ENCODE measurements at regions not wholly inside any gene's neighbourhood (a gene's known extent, or its start where the extent isn't known, plus 50 kb on each side); places are given as distances from the start of the nearest gene placed in this dataset.

DNA sequence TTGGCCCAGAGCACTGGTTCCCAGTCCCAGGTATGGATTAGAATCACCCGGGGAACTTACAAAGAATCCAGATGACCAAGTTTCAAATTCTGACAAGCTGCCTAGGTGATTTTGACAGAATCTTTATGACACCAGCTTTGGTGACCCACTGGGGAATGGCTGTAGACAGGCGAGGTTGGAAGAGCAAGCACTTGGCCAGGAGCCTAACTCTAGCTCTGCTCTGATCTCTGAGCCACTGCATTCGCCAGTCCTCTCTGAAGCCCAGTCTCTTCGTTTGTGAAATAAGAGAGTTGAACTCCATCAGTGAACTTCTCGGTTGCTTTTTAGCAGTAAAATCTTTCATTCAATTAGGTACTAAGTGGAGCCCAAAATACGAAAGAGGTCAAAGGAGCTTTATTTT lies 161.2 kb downstream of the VEGFA start:
- TF ChIP-seq, protein P1, sequence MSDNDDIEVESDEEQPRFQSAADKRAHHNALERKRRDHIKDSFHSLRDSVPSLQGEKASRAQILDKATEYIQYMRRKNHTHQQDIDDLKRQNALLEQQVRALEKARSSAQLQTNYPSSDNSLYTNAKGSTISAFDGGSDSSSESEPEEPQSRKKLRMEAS (IDR thresholded peaks at IDR 0.05; ENCODE audit: insufficient read depth, insufficient read length), result no peak
- TF ChIP-seq JUN (IDR thresholded peaks at IDR 0.05; ENCODE audit: borderline replicate concordance, insufficient read depth, insufficient read length, low read depth), result no peak
- Histone ChIP-seq H3K27ac (ENCODE audit: insufficient read depth, low read depth, low read length) (no peak overlapping the region), H3K4me1 (ENCODE audit: control insufficient read depth, extremely low read depth, insufficient read depth, low read length) (peaks cover 8% of the 10 kb centered on the region), H3K4me2 (ENCODE audit: insufficient read depth, low read length) (no peak overlapping the region), H3K27me3 (ENCODE audit: control insufficient read depth in 2 of 2, insufficient read depth in 2 of 2, low read length in 2 of 2) (no peaks in the 10 kb centered on the region), H3K36me3 (ENCODE audit: control insufficient read depth in 2 of 2, extremely low read depth in 1 of 2, insufficient read depth in 2 of 2, low read length in 2 of 2) (no peaks in the 10 kb centered on the region), H3K79me2 (ENCODE audit: control insufficient read depth, insufficient read depth, low read length) (no peaks in the 10 kb centered on the region), H3K4me3 (replicated peaks in 1 of 3; ENCODE audit: insufficient read depth in 1 of 3, low read depth in 1 of 3, low read length in 3 of 3) (no peak overlapping the region), H3K9ac (replicated peaks; ENCODE audit: extremely low read depth, insufficient read depth, low read length) (no peak overlapping the region), H4K20me1 (replicated peaks; ENCODE audit: control insufficient read depth, extremely low read depth, insufficient read depth, low read length) (no peaks in the 10 kb centered on the region), H2AFZ (ENCODE audit: low read depth, low read length) (no peak overlapping the region), H3K9me1 (replicated peaks; ENCODE audit: control insufficient read depth, extremely low read depth, insufficient read depth, low read length) (no peaks in the 10 kb centered on the region), H3K9me3 (replicated peaks; ENCODE audit: control insufficient read depth, insufficient read depth, low read length) (no peaks in the 10 kb centered on the region)
- ChIA-PET POLR2A (no interaction called here), CTCF (interaction anchor here (1.1 to 1.8 kb wide), 5 partner anchors 10 to 161 kb away, joined by 3 to 5 read pairs (median 4); partner anchors contain the start of gene VEGFA)
- intact Hi-C loops (cut with micrococcal nuclease), result no loop called here
- DNase-seq (ENCODE audit: low read depth, low spot score), result no peak
- FAIRE-seq, result no peak
- dilution Hi-C loops (cut with MboI; ENCODE audit: extremely low pct_ligation_motif_present, low sequenced_read_pairs), result no loop called here
- BruUV-seq (replicated peaks), result no TSS peak

DNA sequence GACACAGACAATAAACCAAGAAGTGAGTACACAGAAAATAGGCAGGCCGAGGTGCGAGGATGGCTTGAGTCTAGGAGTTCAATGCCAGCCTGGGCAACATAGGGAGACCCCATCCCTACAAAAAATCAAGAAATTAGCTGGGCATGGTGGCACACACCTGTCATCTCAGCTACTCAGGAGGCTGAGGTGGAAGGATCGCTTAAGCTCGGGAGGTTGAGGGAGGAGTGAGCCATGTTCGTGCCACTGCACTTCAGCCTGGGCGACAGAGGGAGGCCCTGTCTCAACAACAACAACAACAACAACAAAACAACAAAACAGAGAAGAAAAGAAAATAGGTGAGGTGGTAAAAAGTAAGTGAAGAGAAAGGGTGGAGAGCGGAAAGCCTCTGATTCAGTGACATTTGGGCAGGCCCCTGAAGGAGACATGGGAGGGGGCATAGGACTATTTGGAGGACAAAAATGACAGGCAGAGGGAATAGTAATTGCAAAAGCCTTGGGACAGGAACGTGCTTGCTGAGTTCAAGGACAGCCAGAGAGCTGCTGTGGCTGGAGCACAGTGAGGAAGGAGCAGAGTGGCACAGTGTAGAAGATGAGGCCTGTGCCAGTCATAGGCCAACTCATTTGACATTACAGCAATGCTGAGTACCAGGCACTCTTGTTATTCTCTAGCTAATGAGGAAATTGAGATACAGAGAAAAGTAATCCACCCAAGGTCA lies 160.6 kb downstream of the VEGFA start:
- no peak for FAIRE-seq
- Histone ChIP-seq H3K79me2 (ENCODE audit: control insufficient read depth, insufficient read depth, low read length) (no peaks in the 10 kb centered on the region), H3K27ac (ENCODE audit: insufficient read depth, low read depth, low read length) (no peak overlapping the region), H3K4me1 (ENCODE audit: control insufficient read depth, extremely low read depth, insufficient read depth, low read length) (peaks cover 8% of the 10 kb centered on the region), H3K4me3 (replicated peaks in 1 of 3; ENCODE audit: insufficient read depth in 1 of 3, low read depth in 1 of 3, low read length in 3 of 3) (no peak overlapping the region), H3K4me2 (ENCODE audit: insufficient read depth, low read length) (no peak overlapping the region), H3K36me3 (ENCODE audit: control insufficient read depth in 2 of 2, extremely low read depth in 1 of 2, insufficient read depth in 2 of 2, low read length in 2 of 2) (no peaks in the 10 kb centered on the region), H3K9me1 (replicated peaks; ENCODE audit: control insufficient read depth, extremely low read depth, insufficient read depth, low read length) (no peaks in the 10 kb centered on the region), H4K20me1 (replicated peaks; ENCODE audit: control insufficient read depth, extremely low read depth, insufficient read depth, low read length) (no peaks in the 10 kb centered on the region), H3K9me3 (replicated peaks; ENCODE audit: control insufficient read depth, insufficient read depth, low read length) (no peaks in the 10 kb centered on the region), H3K9ac (replicated peaks; ENCODE audit: extremely low read depth, insufficient read depth, low read length) (no peak overlapping the region), H2AFZ (ENCODE audit: low read depth, low read length) (no peak overlapping the region), H3K27me3 (ENCODE audit: control insufficient read depth in 2 of 2, insufficient read depth in 2 of 2, low read length in 2 of 2) (no peaks in the 10 kb centered on the region)
- BruUV-seq (replicated peaks), result no TSS peak
- intact Hi-C loops (cut with micrococcal nuclease) (no loop called here), dilution Hi-C loops (cut with MboI; ENCODE audit: extremely low pct_ligation_motif_present, low sequenced_read_pairs) (no loop called here)
- POLR2A ChIA-PET, result no interaction called here
- CTCF ChIA-PET, result interaction anchor here (1.1 to 1.8 kb wide), 4 partner anchors 10 to 161 kb away, joined by 3 to 5 read pairs (median 4); partner anchors contain the start of gene VEGFA
- no peak for DNase-seq (ENCODE audit: low read depth, low spot score)
- TF ChIP-seq, protein P2, sequence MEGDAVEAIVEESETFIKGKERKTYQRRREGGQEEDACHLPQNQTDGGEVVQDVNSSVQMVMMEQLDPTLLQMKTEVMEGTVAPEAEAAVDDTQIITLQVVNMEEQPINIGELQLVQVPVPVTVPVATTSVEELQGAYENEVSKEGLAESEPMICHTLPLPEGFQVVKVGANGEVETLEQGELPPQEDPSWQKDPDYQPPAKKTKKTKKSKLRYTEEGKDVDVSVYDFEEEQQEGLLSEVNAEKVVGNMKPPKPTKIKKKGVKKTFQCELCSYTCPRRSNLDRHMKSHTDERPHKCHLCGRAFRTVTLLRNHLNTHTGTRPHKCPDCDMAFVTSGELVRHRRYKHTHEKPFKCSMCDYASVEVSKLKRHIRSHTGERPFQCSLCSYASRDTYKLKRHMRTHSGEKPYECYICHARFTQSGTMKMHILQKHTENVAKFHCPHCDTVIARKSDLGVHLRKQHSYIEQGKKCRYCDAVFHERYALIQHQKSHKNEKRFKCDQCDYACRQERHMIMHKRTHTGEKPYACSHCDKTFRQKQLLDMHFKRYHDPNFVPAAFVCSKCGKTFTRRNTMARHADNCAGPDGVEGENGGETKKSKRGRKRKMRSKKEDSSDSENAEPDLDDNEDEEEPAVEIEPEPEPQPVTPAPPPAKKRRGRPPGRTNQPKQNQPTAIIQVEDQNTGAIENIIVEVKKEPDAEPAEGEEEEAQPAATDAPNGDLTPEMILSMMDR (IDR thresholded peaks at IDR 0.05; ENCODE audit: extremely low read depth in 1 of 2, insufficient read depth in 1 of 2, low read depth in 1 of 2, low read length in 2 of 2), result no peak
- no peak for TF ChIP-seq GATA2 (IDR thresholded peaks at IDR 0.05; ENCODE audit: insufficient read depth, insufficient read length, low read depth, low read length)
- TF ChIP-seq POLR2A (IDR thresholded peaks at IDR 0.05; ENCODE audit: low read depth, low read length), result no peak
- TF ChIP-seq, protein P1 (IDR thresholded peaks at IDR 0.05; ENCODE audit: insufficient read depth, insufficient read length), result no peak
- TF ChIP-seq POLR2AphosphoS5 (IDR thresholded peaks at IDR 0.05; ENCODE audit: insufficient read depth, low read depth, low read length), result no peak
- no peak for TF ChIP-seq EZH2 (IDR thresholded peaks at IDR 0.05; ENCODE audit: borderline replicate concordance, low read depth, low read length, severe bottlenecking)
- TF ChIP-seq JUN (IDR thresholded peaks at IDR 0.05; ENCODE audit: borderline replicate concordance, insufficient read depth, insufficient read length, low read depth), result no peak
- TF ChIP-seq MYC (IDR thresholded peaks at IDR 0.05; ENCODE audit: low read depth, low read length), result no peak
- no peak for TF ChIP-seq FOS (IDR thresholded peaks at IDR 0.05; ENCODE audit: borderline replicate concordance, insufficient read depth, low read length)

All from endothelial cell of umbilical vein (primary cell).